Panc1 (cell line): ENCODE measurements at regions not wholly inside any gene's neighbourhood (a gene's known extent, or its start where the extent isn't known, plus 50 kb on each side); places are given as distances from the start of the nearest gene placed in this dataset.

Experiments
- POLR2AphosphoS5 ChIP-seq: IDR thresholded peaks from 2 replicates; pipeline ENCODE4 v1.6.1; 2012; ENCODE audit warnings: mild to moderate bottlenecking, low read depth, low read length, moderate library complexity
- SIN3A ChIP-seq: IDR thresholded peaks from 2 replicates; pipeline ENCODE4 v1.6.1; 2012; ENCODE audit warnings: low read depth, mild to moderate bottlenecking, low read length, moderate library complexity, borderline replicate concordance; ENCODE audit not compliant: insufficient read depth
- TF ChIP-seq, protein P1 (sequence below): fragments of 450-650 bp; IDR thresholded peaks from 2 replicates; pipeline ENCODE4 v1.5.1; 2017; ENCODE audit warnings: mild to moderate bottlenecking
- TF ChIP-seq, protein P2 (sequence below), 2 experiments: IDR thresholded peaks; 2 replicates each; pipeline ENCODE4 v1.6.1; 2011 to 2012; ENCODE audit warnings: low read depth in 2 of 2, control low read depth in 1 of 2, low read length in 1 of 2, mild to moderate bottlenecking in 1 of 2, moderate library complexity in 1 of 2; ENCODE audit not compliant: insufficient read depth in 1 of 2

DNA sequence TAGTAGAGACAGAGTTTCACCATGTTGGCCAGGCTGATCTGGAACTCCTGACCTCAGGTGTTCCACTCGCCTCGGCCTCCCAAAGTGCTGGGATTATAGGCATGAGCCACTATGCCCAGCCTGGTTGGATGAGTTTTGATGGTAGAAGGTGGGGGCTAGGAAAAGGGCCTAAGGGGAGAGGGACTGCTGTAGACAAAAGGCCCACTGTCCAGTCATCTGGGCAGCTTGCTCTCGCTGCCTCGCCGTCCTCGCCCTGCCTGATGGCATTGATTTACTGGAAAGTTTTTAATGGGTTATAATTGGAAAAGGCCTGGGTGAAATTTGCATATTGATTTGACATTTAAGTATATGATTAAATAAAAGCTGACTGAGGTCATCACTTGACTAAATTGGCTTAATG, 175.1 kb upstream of the CSF3R start:
- TF ChIP-seq, protein P1, sequence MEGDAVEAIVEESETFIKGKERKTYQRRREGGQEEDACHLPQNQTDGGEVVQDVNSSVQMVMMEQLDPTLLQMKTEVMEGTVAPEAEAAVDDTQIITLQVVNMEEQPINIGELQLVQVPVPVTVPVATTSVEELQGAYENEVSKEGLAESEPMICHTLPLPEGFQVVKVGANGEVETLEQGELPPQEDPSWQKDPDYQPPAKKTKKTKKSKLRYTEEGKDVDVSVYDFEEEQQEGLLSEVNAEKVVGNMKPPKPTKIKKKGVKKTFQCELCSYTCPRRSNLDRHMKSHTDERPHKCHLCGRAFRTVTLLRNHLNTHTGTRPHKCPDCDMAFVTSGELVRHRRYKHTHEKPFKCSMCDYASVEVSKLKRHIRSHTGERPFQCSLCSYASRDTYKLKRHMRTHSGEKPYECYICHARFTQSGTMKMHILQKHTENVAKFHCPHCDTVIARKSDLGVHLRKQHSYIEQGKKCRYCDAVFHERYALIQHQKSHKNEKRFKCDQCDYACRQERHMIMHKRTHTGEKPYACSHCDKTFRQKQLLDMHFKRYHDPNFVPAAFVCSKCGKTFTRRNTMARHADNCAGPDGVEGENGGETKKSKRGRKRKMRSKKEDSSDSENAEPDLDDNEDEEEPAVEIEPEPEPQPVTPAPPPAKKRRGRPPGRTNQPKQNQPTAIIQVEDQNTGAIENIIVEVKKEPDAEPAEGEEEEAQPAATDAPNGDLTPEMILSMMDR = no peak
- TF ChIP-seq SIN3A (no peak), POLR2AphosphoS5 (no peak)
- TF ChIP-seq, protein P2, sequence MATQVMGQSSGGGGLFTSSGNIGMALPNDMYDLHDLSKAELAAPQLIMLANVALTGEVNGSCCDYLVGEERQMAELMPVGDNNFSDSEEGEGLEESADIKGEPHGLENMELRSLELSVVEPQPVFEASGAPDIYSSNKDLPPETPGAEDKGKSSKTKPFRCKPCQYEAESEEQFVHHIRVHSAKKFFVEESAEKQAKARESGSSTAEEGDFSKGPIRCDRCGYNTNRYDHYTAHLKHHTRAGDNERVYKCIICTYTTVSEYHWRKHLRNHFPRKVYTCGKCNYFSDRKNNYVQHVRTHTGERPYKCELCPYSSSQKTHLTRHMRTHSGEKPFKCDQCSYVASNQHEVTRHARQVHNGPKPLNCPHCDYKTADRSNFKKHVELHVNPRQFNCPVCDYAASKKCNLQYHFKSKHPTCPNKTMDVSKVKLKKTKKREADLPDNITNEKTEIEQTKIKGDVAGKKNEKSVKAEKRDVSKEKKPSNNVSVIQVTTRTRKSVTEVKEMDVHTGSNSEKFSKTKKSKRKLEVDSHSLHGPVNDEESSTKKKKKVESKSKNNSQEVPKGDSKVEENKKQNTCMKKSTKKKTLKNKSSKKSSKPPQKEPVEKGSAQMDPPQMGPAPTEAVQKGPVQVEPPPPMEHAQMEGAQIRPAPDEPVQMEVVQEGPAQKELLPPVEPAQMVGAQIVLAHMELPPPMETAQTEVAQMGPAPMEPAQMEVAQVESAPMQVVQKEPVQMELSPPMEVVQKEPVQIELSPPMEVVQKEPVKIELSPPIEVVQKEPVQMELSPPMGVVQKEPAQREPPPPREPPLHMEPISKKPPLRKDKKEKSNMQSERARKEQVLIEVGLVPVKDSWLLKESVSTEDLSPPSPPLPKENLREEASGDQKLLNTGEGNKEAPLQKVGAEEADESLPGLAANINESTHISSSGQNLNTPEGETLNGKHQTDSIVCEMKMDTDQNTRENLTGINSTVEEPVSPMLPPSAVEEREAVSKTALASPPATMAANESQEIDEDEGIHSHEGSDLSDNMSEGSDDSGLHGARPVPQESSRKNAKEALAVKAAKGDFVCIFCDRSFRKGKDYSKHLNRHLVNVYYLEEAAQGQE (IDR thresholded peaks at IDR 0.05; ENCODE audit: insufficient read depth in 1 of 2, low read depth in 2 of 2, low read length in 1 of 2) = no peak
